Heart right ventricle (tissue), 16 donors: ENCODE measurements at regions not wholly inside any gene's neighbourhood (a gene's known extent, or its start where the extent isn't known, plus 50 kb on each side); places are given as distances from the start of the nearest gene placed in this dataset.

Source experiments
- ATAC-seq, 8 donors: fragments of 200-7000 bp; cut with Tn5 transposase; one replicate each; pipeline ENCODE4 v1.9.1; 2020; ENCODE audit warnings: mild to moderate bottlenecking in 8 of 8, moderate library complexity in 8 of 8, moderate number of reproducible peaks in 1 of 8
- DNase-seq, 2 donors: peaks; one replicate each; pipeline ENCODE4 v3.0.0-alpha.2; 2020
- H3K27ac ChIP-seq, 10 donors: fragments of 200-600 bp; sonication (generic) in 2 of 10; one replicate each; pipeline versions ENCODE4 v1.5.0 to v1.8.0; 2020 to 2022; ENCODE audit warnings: mild to moderate bottlenecking in 3 of 10
- H3K27me3 ChIP-seq, 7 donors: fragments of 200-600 bp; one replicate each; pipeline ENCODE4 v1.8.0; 2021 to 2022; ENCODE audit warnings: mild to moderate bottlenecking in 2 of 7
- H3K36me3 ChIP-seq, 9 donors: fragments of 200-600 bp; sonication (generic) in 1 of 9; one replicate each; pipeline versions ENCODE4 v1.5.0 to v1.8.0; 2020 to 2022; ENCODE audit warnings: mild to moderate bottlenecking in 2 of 9
- H3K4me1 ChIP-seq, 9 donors: fragments of 200-600 bp; sonication (generic) in 1 of 9; one replicate each; pipeline versions ENCODE4 v1.5.0 to v1.8.0; 2020 to 2022; ENCODE audit warnings: mild to moderate bottlenecking in 4 of 9
- H3K4me3 ChIP-seq, 10 donors: fragments of 200-600 bp; sonication (generic) in 2 of 10; one replicate each; pipeline versions ENCODE4 v1.5.0 to v1.8.0; 2020 to 2022; ENCODE audit warnings: mild to moderate bottlenecking in 7 of 10, moderate library complexity in 2 of 10
- H3K9me3 ChIP-seq, 11 donors: fragments of 200-600 bp in 10 of 11; sonication (generic) in 2 of 11; one replicate each; pipeline versions ENCODE4 v1.5.0 to v1.8.0; 2013 to 2022; ENCODE audit warnings: mild to moderate bottlenecking in 2 of 11, control low read depth in 1 of 11, moderate library complexity in 1 of 11
- CTCF ChIP-seq, 9 donors: fragments of 200-600 bp; sonication (generic) in 2 of 9; IDR thresholded peaks; one replicate each; pipeline versions ENCODE4 v1.5.0 to v1.8.0; 2021 to 2022; ENCODE audit warnings: antibody characterized with exemption in 9 of 9, mild to moderate bottlenecking in 5 of 9, moderate library complexity in 1 of 9
- WGBS, 2 donors: extraction: QIAGEN DNeasy Blood & Tissue Kit; methylation state at CpG; one replicate each; pipeline ENCODE4 v1.1.7; 2013; ENCODE audit warnings: inconsistent platforms in 1 of 2; 5-methylcytosine and 5-hydroxymethylcytosine counted together
- intact Hi-C, 10 donors: fragments of 100-400 bp; cut with DNase I; formaldehyde crosslinking; loops; one replicate each; pipeline versions ENCODE4 v1.11.1 to v1.14.2; 2022
- donor health status: Arrhythmogenic right ventricular cardiomyopathy.
- donor health status: ischemic (EF 13 %, LVEDD 7.1; RV severe dilation, severe dysfunction).
- donor health status: healthy with polysubstance abuse.
- donor health status: DM: no; HTN: yes; CAD: no.
- donor health status: DM: no; HTN: no; CAD: no.
- donor health status: ischemic (EF 25% LVEDD 6.9; RV normal size, moderate dysfunction).
- donor health status: ischemic (EF 25% LVEDD 5.7; RV mildly dilated, moderate dysfunction).
- donor health status: healthy.
- donor health status: DM: yes; HTN: yes; CAD: no.
- donor health status: Ischemic cardiomyopathy.
- donor health status: ischemic (EF 35%, LVEDD 5.7; RV mildly dilated, moderate dysfunction).
- donor health status: nonischemic (EF 11% LVEDD 7.7; RV severe dilation, severe dysfunction).
- donor health status: DM: yes; HTN: yes; CAD: no.
- donor health status: PGD.
- donor health status: ischemic (EF 29% LVEDD 5.4; RV normal size, mild dysfunction).
- donor health status: nonischemic (EF 23%, LVEDD 6.1; RV moderate dilation, normal function).

GRCh38 chr13:37241786-37242185 lies 136.3 kb upstream of the CSNK1A1L start:
- Histone ChIP-seq H3K4me1 (no peaks in the 10 kb centered on the region), H3K9me3 (peaks cover 0 to 41% (median 0%) of the 10 kb centered on the region in 11 donors), H3K27ac (no peak overlapping the region), H3K4me3 (no peak overlapping the region), H3K27me3 (no peaks in the 10 kb centered on the region), H3K36me3 (no peaks in the 10 kb centered on the region)
- DNase-seq (no peak), ATAC-seq (no peak)
- intact Hi-C loops = loop anchor here in 1 of 10 donors (5.0 kb wide), 1 partner anchor 84 kb away; no protein-coding TSS in a partner anchor
- TF ChIP-seq CTCF (IDR thresholded peaks at IDR 0.05) = no peak
- 80 to 84% methylated on average over 4 of the region's 4 CpGs for WGBS, 2 donors

GRCh38 chr13:37230346-37230745 lies 124.9 kb upstream of the CSNK1A1L start:
- Histone ChIP-seq H3K36me3 (no peaks in the 10 kb centered on the region), H3K4me3 (no peak overlapping the region), H3K4me1 (peaks cover 0 to 3% (median 0%) of the 10 kb centered on the region in 9 donors), H3K9me3 (peaks cover 0 to 48% (median 10%) of the 10 kb centered on the region in 11 donors), H3K27me3 (no peaks in the 10 kb centered on the region), H3K27ac (no peak overlapping the region)
- ATAC-seq (no peak), DNase-seq (no peak)
- intact Hi-C loops = no loop called here
- TF ChIP-seq CTCF (IDR thresholded peaks at IDR 0.05) = no peak

GRCh38 chr13:37229931-37230330 lies 124.5 kb upstream of the CSNK1A1L start:
- no peaks in the 10 kb centered on the region for H3K27me3 ChIP-seq
- intact Hi-C loops = no loop called here
- TF ChIP-seq CTCF (IDR thresholded peaks at IDR 0.05) = no peak
- peaks cover 0 to 4% (median 0%) of the 10 kb centered on the region in 9 donors for H3K4me1 ChIP-seq
- H3K4me3 ChIP-seq = no peak overlapping the region
- WGBS, 2 donors = 0 to 4% methylated on average over 1 of the region's 1 CpG
- no peak overlapping the region for H3K27ac ChIP-seq
- H3K36me3 ChIP-seq = no peaks in the 10 kb centered on the region
- ATAC-seq (no peak), DNase-seq (no peak)
- peaks cover 0 to 44% (median 10%) of the 10 kb centered on the region in 11 donors for H3K9me3 ChIP-seq

- Histone ChIP-seq H3K9me3 (peaks cover 0 to 42% (median 9%) of the 10 kb centered on the region in 11 donors), H3K4me3 (no peak overlapping the region), H3K27ac (no peak overlapping the region), H3K36me3 (no peaks in the 10 kb centered on the region), H3K4me1 (peaks cover 0 to 7% (median 0%) of the 10 kb centered on the region in 9 donors), H3K27me3 (no peaks in the 10 kb centered on the region)
- no peak for ATAC-seq
- no peak for TF ChIP-seq CTCF (IDR thresholded peaks at IDR 0.05)
- DNase-seq = no peak
- intact Hi-C loops = no loop called here
- WGBS, 2 donors = 88 to 92% methylated on average over 4 of the region's 4 CpGs
Observed at GRCh38 chr13:37226971-37227370, 121.5 kb upstream of the CSNK1A1L start.
